CD4-positive, alpha-beta T cell (primary cell): ENCODE measurements at regions not wholly inside any gene's neighbourhood (a gene's known extent, or its start where the extent isn't known, plus 50 kb on each side); places are given as distances from the start of the nearest gene placed in this dataset.

Source experiments
- ATAC-seq: fragments of 200-7000 bp; cut with Tn5 transposase; one replicate; pipeline ENCODE4 v1.10.0; 2022; ENCODE audit warnings: mild to moderate bottlenecking; ENCODE audit not compliant: poor library complexity
- CTCF ChIA-PET: fragments of 350-600 bp; sonication (Branson Sonifier 250); formaldehyde crosslinking; loops from one replicate; lab custom pipeline; 2021; ENCODE audit warnings: antibody characterized with exemption, inconsistent platforms; lab: Charles Lee
- POLR2A ChIA-PET: fragments of 350-600 bp; sonication (Branson Sonifier 250); formaldehyde crosslinking; loops from one replicate; lab custom pipeline; 2021; ENCODE audit warnings: antibody characterized with exemption, inconsistent platforms; lab: Charles Lee
- DNase-seq, 14 experiments: peaks; one replicate each; pipeline ENCODE4 v3.0.0-alpha.2; 2013 to 2020; ENCODE audit warnings: mixed read lengths in 2 of 14
- H3K27ac ChIP-seq, 2 donors: one replicate each; pipeline versions ENCODE4 v1.5.1 to v1.7.0; 2013; ENCODE audit warnings: low read length in 2 of 2, low read depth in 1 of 2, mild to moderate bottlenecking in 1 of 2
- H3K27me3 ChIP-seq, 2 experiments: 1 replicate in 1 of 2; 2 replicates in 1 of 2; pipeline versions ENCODE4 v1.6.1 to v1.7.0; 2013; ENCODE audit warnings: low read length in 2 of 2, control low read depth in 1 of 2, mild to moderate bottlenecking in 1 of 2, moderate library complexity in 1 of 2; ENCODE audit not compliant: insufficient read depth in 2 of 2, control insufficient read depth in 1 of 2
- H3K36me3 ChIP-seq: one replicate; pipeline ENCODE4 v1.6.1; 2013; ENCODE audit warnings: low read length, control low read depth; ENCODE audit not compliant: insufficient read depth
- H3K4me1 ChIP-seq: one replicate; pipeline ENCODE4 v1.6.1; 2013; ENCODE audit warnings: low read length, control low read depth; ENCODE audit not compliant: insufficient read depth
- H3K4me3 ChIP-seq: one replicate; pipeline ENCODE4 v1.5.1; 2013; ENCODE audit warnings: mild to moderate bottlenecking, low read length, moderate library complexity
- H3K9me3 ChIP-seq, 2 experiments: 1 replicate in 1 of 2; 2 replicates in 1 of 2; pipeline versions ENCODE4 v1.6.1 to v1.7.0; 2013; ENCODE audit warnings: low read length in 2 of 2, mild to moderate bottlenecking in 2 of 2, control low read depth in 1 of 2, moderate library complexity in 1 of 2; ENCODE audit not compliant: control insufficient read depth in 1 of 2, insufficient read depth in 1 of 2
- H3K27ac Mint-ChIP-seq: one replicate; pipeline ENCODE4 v1.8.0; 2020; ENCODE audit warnings: mixed read lengths
- H3K27me3 Mint-ChIP-seq: one replicate; pipeline ENCODE4 v1.8.0; 2021; ENCODE audit warnings: mixed read lengths
- H3K36me3 Mint-ChIP-seq: one replicate; pipeline ENCODE4 v1.8.0; 2021; ENCODE audit warnings: low read depth, mixed read lengths
- H3K4me1 Mint-ChIP-seq: one replicate; pipeline ENCODE4 v1.8.0; 2021; ENCODE audit warnings: low read depth, mixed read lengths
- H3K4me3 Mint-ChIP-seq: one replicate; pipeline ENCODE4 v1.8.0; 2020; ENCODE audit warnings: mild to moderate bottlenecking, mixed read lengths
- H3K9me3 Mint-ChIP-seq: one replicate; pipeline ENCODE4 v1.8.0; 2020; ENCODE audit warnings: mixed read lengths
- CTCF ChIP-seq: fragments of 200-600 bp; IDR thresholded peaks from one replicate; pipeline ENCODE4 v1.8.0; 2022; ENCODE audit warnings: antibody characterized with exemption, mild to moderate bottlenecking
- intact Hi-C, 2 experiments: fragments of 100-400 bp; cut with DNase I in 1 of 2; cut with micrococcal nuclease in 1 of 2; formaldehyde crosslinking; loops; one replicate each; pipeline versions ENCODE4 v1.15.1 to v1.9.0; 2023 to 2025; cut with DNase I, micrococcal nuclease

- Histone ChIP-seq H3K9me3 (peaks cover 0 to 18% of the 10 kb centered on the region in 2 experiments), H3K36me3 (no peaks in the 10 kb centered on the region), H3K27ac (no peak overlapping the region), H3K4me3 (no peak overlapping the region), H3K4me1 (no peaks in the 10 kb centered on the region), H3K27me3 (no peaks in the 10 kb centered on the region)
- no peak overlapping the region for H3K4me3 Mint-ChIP-seq
- ChIA-PET CTCF (no interaction called here), POLR2A (no interaction called here)
- DNase-seq (no peak), ATAC-seq (no peak)
- H3K4me1 Mint-ChIP-seq, result peaks cover 4% of the 10 kb centered on the region
- no peaks in the 10 kb centered on the region for H3K36me3 Mint-ChIP-seq
- H3K27ac Mint-ChIP-seq, result no peak overlapping the region
- intact Hi-C loops, result no loop called here
- no peaks in the 10 kb centered on the region for H3K9me3 Mint-ChIP-seq
- H3K27me3 Mint-ChIP-seq, result no peaks in the 10 kb centered on the region
- TF ChIP-seq CTCF, result no peak
Observed at GRCh38 chr14:53273671-53274072, 120.5 kb upstream of the DDHD1 start.

- no peak overlapping the region for H3K27ac ChIP-seq
- no peak overlapping the region for H3K4me3 ChIP-seq
- Mint-ChIP-seq H3K27me3 (no peaks in the 10 kb centered on the region), H3K36me3 (peaks cover 4% of the 10 kb centered on the region), H3K4me3 (no peak overlapping the region), H3K9me3 (peaks cover 7% of the 10 kb centered on the region), H3K4me1 (no peaks in the 10 kb centered on the region), H3K27ac (no peak overlapping the region)
- no peak for DNase-seq
- no peaks in the 10 kb centered on the region for H3K27me3 ChIP-seq
- CTCF ChIA-PET, result no interaction called here
- intact Hi-C loops, result no loop called here
- H3K36me3 ChIP-seq, result no peaks in the 10 kb centered on the region
- no peaks in the 10 kb centered on the region for H3K4me1 ChIP-seq
- no peaks in the 10 kb centered on the region for H3K9me3 ChIP-seq
- POLR2A ChIA-PET, result no interaction called here
- ATAC-seq, result no peak
- no peak for TF ChIP-seq CTCF
Observed at GRCh38 chr14:53265025-53265424, 111.9 kb upstream of the DDHD1 start.

GRCh38 chr14:53260928-53261327 is 107.8 kb upstream of the DDHD1 start:
- TF ChIP-seq CTCF, result no peak
- Histone ChIP-seq H3K4me1 (no peaks in the 10 kb centered on the region), H3K9me3 (no peaks in the 10 kb centered on the region), H3K36me3 (no peaks in the 10 kb centered on the region), H3K4me3 (no peak overlapping the region), H3K27me3 (no peaks in the 10 kb centered on the region), H3K27ac (no peak overlapping the region)
- Mint-ChIP-seq H3K27ac (no peak overlapping the region), H3K27me3 (no peaks in the 10 kb centered on the region), H3K4me1 (no peaks in the 10 kb centered on the region), H3K4me3 (no peak overlapping the region), H3K9me3 (peaks cover 7% of the 10 kb centered on the region), H3K36me3 (peaks cover 4% of the 10 kb centered on the region)
- intact Hi-C loops, result no loop called here
- CTCF ChIA-PET, result no interaction called here
- no peak for DNase-seq
- ATAC-seq, result no peak
- POLR2A ChIA-PET, result no interaction called here
